ENCODE measurements at regions not wholly inside any gene's neighbourhood (a gene's known extent, or its start where the extent isn't known, plus 50 kb on each side); places are given as distances from the start of the nearest gene placed in this dataset.

GRCh38 chr13:85666356-85666755, 132.9 kb downstream of the SLITRK6 start:
- intact Hi-C loops (cut with DNase I) = no loop called here
- no peak overlapping the region for H3K4me3 ChIP-seq
- no peak for DNase-seq
- no peaks in the 10 kb centered on the region for H3K4me1 ChIP-seq
- H3K27ac ChIP-seq = no peak overlapping the region
- no peak for TF ChIP-seq CTCF (IDR thresholded peaks at IDR 0.05)
- TF ChIP-seq POLR2A (IDR thresholded peaks at IDR 0.05) = no peak
- no peaks in the 10 kb centered on the region for H3K36me3 ChIP-seq
- no peak for ATAC-seq
- no peaks in the 10 kb centered on the region for H3K27me3 ChIP-seq
- 19 to 41% (median 32%) methylated on average over 3 of the region's 3 CpGs for WGBS, 4 donors
- H3K9me3 ChIP-seq = no peaks in the 10 kb centered on the region

GRCh38 chr13:85665286-85665685, 133.9 kb downstream of the SLITRK6 start:
- WGBS, 4 donors = 58 to 67% (median 63%) methylated on average over 4 of the region's 4 CpGs

GRCh38 chr13:85663856-85664255, 135.4 kb downstream of the SLITRK6 start:
- TF ChIP-seq CTCF (IDR thresholded peaks at IDR 0.05) (no peak), POLR2A (IDR thresholded peaks at IDR 0.05) (no peak)
- no peak for ATAC-seq
- Histone ChIP-seq H3K9me3 (peaks cover 0 to 2% (median 0%) of the 10 kb centered on the region in 12 donors), H3K27me3 (no peaks in the 10 kb centered on the region), H3K27ac (no peak overlapping the region), H3K4me1 (no peaks in the 10 kb centered on the region), H3K36me3 (no peaks in the 10 kb centered on the region), H3K4me3 (no peak overlapping the region)
- intact Hi-C loops (cut with DNase I) = no loop called here
- no peak for DNase-seq
- 60 to 82% (median 75%) methylated on average over 1 of the region's 1 CpG for WGBS, 4 donors

More at GRCh38 chr13:85665286-85665685, 133.9 kb downstream of the SLITRK6 start:
- DNase-seq (no peak), ATAC-seq (no peak)
- Histone ChIP-seq H3K9me3 (peaks cover 0 to 2% (median 0%) of the 10 kb centered on the region in 12 donors), H3K4me3 (no peak overlapping the region), H3K27ac (no peak overlapping the region), H3K36me3 (no peaks in the 10 kb centered on the region), H3K27me3 (no peaks in the 10 kb centered on the region), H3K4me1 (no peaks in the 10 kb centered on the region)
- intact Hi-C loops (cut with DNase I) = no loop called here
- TF ChIP-seq CTCF (IDR thresholded peaks at IDR 0.05) (no peak), POLR2A (IDR thresholded peaks at IDR 0.05) (no peak)

- peaks cover 0 to 2% (median 0%) of the 10 kb centered on the region in 12 donors for H3K9me3 ChIP-seq
- H3K4me1 ChIP-seq = no peaks in the 10 kb centered on the region
- no peak overlapping the region for H3K27ac ChIP-seq
- H3K36me3 ChIP-seq = no peaks in the 10 kb centered on the region
- H3K4me3 ChIP-seq = no peak overlapping the region
- H3K27me3 ChIP-seq = no peaks in the 10 kb centered on the region
- TF ChIP-seq POLR2A (IDR thresholded peaks at IDR 0.05) = no peak
- no peak for TF ChIP-seq CTCF (IDR thresholded peaks at IDR 0.05)
- DNase-seq (no peak), ATAC-seq (no peak)
- intact Hi-C loops (cut with DNase I) = no loop called here
Observed at GRCh38 chr13:85662186-85662585, 137.0 kb downstream of the SLITRK6 start.
